IMR-90 (cell line): ENCODE measurements at regions not wholly inside any gene's neighbourhood (a gene's known extent, or its start where the extent isn't known, plus 50 kb on each side); places are given as distances from the start of the nearest gene placed in this dataset.

Experiments
- ATAC-seq: fragments of 200-7000 bp; cut with Tn5 transposase; 2 replicates; pipeline ENCODE4 v1.9.1; 2020; ENCODE audit warnings: low read depth, mild to moderate bottlenecking, moderate library complexity
- BruUV-seq: library from RNA; stranded (reverse); fragments of 400-500 nt; replicated peaks from 2 replicates; lab custom pipeline; 2021; lab: Mats Ljungman, UMichigan
- CTCF ChIA-PET: fragments of 300-600 bp; formaldehyde crosslinking; extraction: SDS; loops from one replicate; lab custom pipeline; 2021; ENCODE audit warnings: antibody characterized with exemption; lab: Yijun Ruan, JAX
- POLR2A ChIA-PET: fragments of 300-600 bp; sonication (Branson Sonifier 250); formaldehyde crosslinking; loops from one replicate; lab custom pipeline; 2022; ENCODE audit warnings: antibody characterized with exemption; ENCODE audit not compliant: unreplicated experiment; lab: Charles Lee
- DNase-seq: peaks from one replicate; pipeline ENCODE4 v3.0.0; 2013
- H2AFZ ChIP-seq: replicated peaks from 2 replicates; pipeline ENCODE3; 2013; ENCODE audit warnings: low read length, mild to moderate bottlenecking; ENCODE audit not compliant: poor library complexity
- H2AK5ac ChIP-seq: 2 replicates; pipeline ENCODE4 v1.6.1; 2013; ENCODE audit warnings: low read depth, low read length, inconsistent platforms
- H2AK9ac ChIP-seq: replicated peaks from 2 replicates; pipeline ENCODE3; 2013; ENCODE audit warnings: mild to moderate bottlenecking, low read depth, low read length, moderate library complexity; ENCODE audit not compliant: poor library complexity
- H2BK120ac ChIP-seq: 2 replicates; pipeline ENCODE4 v1.6.1; 2013; ENCODE audit warnings: low read depth, low read length, inconsistent platforms
- H2BK15ac ChIP-seq: 3 replicates; pipeline ENCODE4 v1.6.1; 2013; ENCODE audit warnings: low read depth, low read length, inconsistent platforms
- H2BK20ac ChIP-seq: 2 replicates; pipeline ENCODE4 v1.6.1; 2013; ENCODE audit warnings: low read depth, mild to moderate bottlenecking, inconsistent platforms, low read length, moderate library complexity
- H2BK5ac ChIP-seq: 2 replicates; pipeline ENCODE4 v1.6.1; 2013; ENCODE audit warnings: mild to moderate bottlenecking, low read depth, low read length, inconsistent platforms; ENCODE audit not compliant: poor library complexity, severe bottlenecking
- H3K14ac ChIP-seq: replicated peaks from 2 replicates; pipeline ENCODE4 v1.6.1; 2013; ENCODE audit warnings: low read depth, low read length, inconsistent platforms
- H3K18ac ChIP-seq: 2 replicates; pipeline ENCODE4 v1.6.1; 2013; ENCODE audit warnings: low read depth, low read length, control low read depth
- H3K23ac ChIP-seq: 2 replicates; pipeline ENCODE4 v1.6.1; 2013; ENCODE audit warnings: low read depth, low read length, inconsistent platforms
- H3K27ac ChIP-seq: 2 replicates; pipeline ENCODE4 v1.5.1; 2013; ENCODE audit warnings: mild to moderate bottlenecking, control low read depth, low read length; ENCODE audit not compliant: insufficient read depth
- H3K27me3 ChIP-seq: 2 replicates; pipeline ENCODE4 v1.6.1; 2013; ENCODE audit warnings: low read length; ENCODE audit not compliant: control insufficient read depth, insufficient read depth
- H3K36me3 ChIP-seq: 2 replicates; pipeline ENCODE4 v1.6.1; 2013; ENCODE audit warnings: low read length, mixed read lengths; ENCODE audit not compliant: control insufficient read depth, insufficient read depth
- H3K4ac ChIP-seq: 2 replicates; pipeline ENCODE4 v1.6.1; 2013; ENCODE audit warnings: low read depth, low read length, inconsistent platforms
- H3K4me1 ChIP-seq: 2 replicates; pipeline ENCODE4 v1.6.1; 2013; ENCODE audit warnings: low read length, mixed read lengths; ENCODE audit not compliant: control insufficient read depth, insufficient read depth
- H3K4me2 ChIP-seq: 2 replicates; pipeline ENCODE4 v1.6.1; 2013; ENCODE audit warnings: low read depth, mild to moderate bottlenecking, control low read depth, low read length, moderate library complexity
- H3K4me3 ChIP-seq: 2 replicates; pipeline ENCODE4 v1.5.1; 2013; ENCODE audit warnings: low read depth, mild to moderate bottlenecking, control low read depth, low read length, moderate library complexity; ENCODE audit not compliant: insufficient read depth
- H3K56ac ChIP-seq: 2 replicates; pipeline ENCODE4 v1.6.1; 2013; ENCODE audit warnings: low read length, inconsistent platforms; ENCODE audit not compliant: insufficient read depth; ENCODE audit errors: extremely low read depth
- H3K79me1 ChIP-seq, 2 experiments: 2 replicates each; pipeline ENCODE4 v1.6.1; 2013; ENCODE audit warnings: low read length in 2 of 2, inconsistent platforms in 1 of 2, low read depth in 1 of 2
- H3K9ac ChIP-seq: 2 replicates; pipeline ENCODE4 v1.6.1; 2013; ENCODE audit warnings: low read depth, low read length, control low read depth
- H3K9me1 ChIP-seq: 2 replicates; pipeline ENCODE4 v1.6.1; 2013; ENCODE audit warnings: low read length, inconsistent platforms; ENCODE audit not compliant: insufficient read depth
- H3K9me3 ChIP-seq: 2 replicates; pipeline ENCODE4 v1.6.1; 2013; ENCODE audit warnings: low read length; ENCODE audit not compliant: control insufficient read depth, insufficient read depth
- H4K20me1 ChIP-seq: 2 replicates; pipeline ENCODE4 v1.6.1; 2013; ENCODE audit warnings: low read length, inconsistent platforms; ENCODE audit not compliant: insufficient read depth
- H4K5ac ChIP-seq: 2 replicates; pipeline ENCODE4 v1.6.1; 2013; ENCODE audit warnings: mild to moderate bottlenecking, low read depth, low read length, control low read depth
- H4K8ac ChIP-seq, 2 experiments: 2 replicates each; pipeline ENCODE4 v1.6.1; 2013; ENCODE audit warnings: low read depth in 2 of 2, low read length in 2 of 2, control low read depth in 1 of 2, inconsistent platforms in 1 of 2
- H4K91ac ChIP-seq: 2 replicates; pipeline ENCODE4 v1.6.1; 2013; ENCODE audit warnings: low read depth, low read length, inconsistent platforms; ENCODE audit not compliant: insufficient read depth
- CEBPB ChIP-seq: IDR thresholded peaks from 2 replicates; pipeline ENCODE4 v1.6.1; 2012; ENCODE audit warnings: low read depth, low read length, improper control_type of control experiment
- CTCF ChIP-seq: conservative IDR thresholded peaks from 2 replicates; pipeline ENCODE4 v1.5.1; 2012; ENCODE audit warnings: mild to moderate bottlenecking, low read depth, low read length, improper control_type of control experiment
- MAFK ChIP-seq: IDR thresholded peaks from 2 replicates; pipeline ENCODE4 v1.6.1; 2012; ENCODE audit warnings: low read depth, low read length, improper control_type of control experiment
- MXI1 ChIP-seq: IDR thresholded peaks from 2 replicates; pipeline ENCODE4 v1.6.1; 2012; ENCODE audit warnings: low read depth, mild to moderate bottlenecking, low read length, moderate library complexity, borderline replicate concordance
- RCOR1 ChIP-seq: IDR thresholded peaks from 2 replicates; pipeline ENCODE4 v1.6.1; 2012; ENCODE audit warnings: mild to moderate bottlenecking, low read length, improper control_type of control experiment; ENCODE audit not compliant: insufficient replicate concordance
- RFX5 ChIP-seq: IDR thresholded peaks from 2 replicates; pipeline ENCODE4 v1.8.0; 2012; ENCODE audit warnings: low read depth, mild to moderate bottlenecking, low read length, moderate library complexity
- WGBS, 2 experiments: methylation state at CpG; one replicate each; pipeline versions ENCODE4 v1.1.5 to v1.1.7; 2013; ENCODE audit warnings: missing lambda C conversion rate in 2 of 2; ENCODE audit not compliant: insufficient read length in 1 of 2; ENCODE audit errors: extremely low coverage in 2 of 2; 5-methylcytosine and 5-hydroxymethylcytosine counted together
- dilution Hi-C: fragments of 300-500 bp; cut with HindIII; formaldehyde crosslinking; loops from one replicate; pipeline ENCODE4 v1.14.3; 2018; ENCODE audit warnings: low sequenced_read_pairs; ENCODE audit not compliant: unreplicated experiment
- in situ Hi-C: fragments of 300-500 bp; cut with MboI; formaldehyde crosslinking; loops from 3 replicates; pipeline ENCODE4 v1.14.3; 2019; ENCODE audit warnings: low sequenced_read_pairs, inconsistent platforms, mixed read lengths
- intact Hi-C: fragments of 100-400 bp; cut with micrococcal nuclease; formaldehyde crosslinking; loops from 2 replicates; pipeline ENCODE4 v1.10.0; 2022

GRCh38 chr10:33631991-33632390 lies 297.5 kb upstream of the NRP1 start:
- H4K8ac ChIP-seq, result no peak overlapping the region
- H3K79me1 ChIP-seq, result no peaks in the 10 kb centered on the region
- ChIA-PET CTCF (no interaction called here), POLR2A (no interaction called here)
- WGBS, 2 experiments, result no CpG with 5 or more reads among the region's 3 CpGs
- H2BK120ac ChIP-seq, result no peak overlapping the region
- TF ChIP-seq CEBPB (no peak), RFX5 (no peak), RCOR1 (no peak), MAFK (no peak), CTCF (no peak), MXI1 (no peak)
- H3K9me3 ChIP-seq, result 0 out of 2 replicates have a peak, but pooled peaks cover 3% of the 10 kb centered on the region
- H3K4ac ChIP-seq, result no peak overlapping the region
- H3K23ac ChIP-seq, result no peak overlapping the region
- BruUV-seq, result no TSS peak
- no peak overlapping the region for H4K91ac ChIP-seq
- intact Hi-C loops, result no loop called here
- no peak overlapping the region for H2AK9ac ChIP-seq
- H4K20me1 ChIP-seq, result no peaks in the 10 kb centered on the region
- no peaks in the 10 kb centered on the region for H3K36me3 ChIP-seq
- H3K9ac ChIP-seq, result no peak overlapping the region
- no peak overlapping the region for H2AFZ ChIP-seq
- ATAC-seq (no peak), DNase-seq (no peak)
- no peak overlapping the region for H2BK20ac ChIP-seq
- no peak overlapping the region for H3K18ac ChIP-seq
- in situ Hi-C loops, result no loop called here
- no peak overlapping the region for H3K56ac ChIP-seq
- H3K4me1 ChIP-seq, result no peaks in the 10 kb centered on the region
- no peak overlapping the region for H3K27ac ChIP-seq
- H3K4me3 ChIP-seq, result no peak overlapping the region
- H3K27me3 ChIP-seq, result peaks cover 23% of the 10 kb centered on the region
- H2BK15ac ChIP-seq, result no peak overlapping the region
- dilution Hi-C loops, result no loop called here
- H4K5ac ChIP-seq, result no peak overlapping the region
- H3K4me2 ChIP-seq, result no peak overlapping the region
- H2BK5ac ChIP-seq, result no peak overlapping the region
- no peak overlapping the region for H2AK5ac ChIP-seq
- H3K14ac ChIP-seq, result no peak overlapping the region
- no peaks in the 10 kb centered on the region for H3K9me1 ChIP-seq
